ENCODE measurements at regions not wholly inside any gene's neighbourhood (a gene's known extent, or its start where the extent isn't known, plus 50 kb on each side); places are given as distances from the start of the nearest gene placed in this dataset.

GRCh38 chr2:6545336-6545735 is 320.4 kb downstream of the CMPK2 start:
- Histone ChIP-seq H2AFZ (ENCODE audit: low read depth, low read length, poor library complexity, severe bottlenecking) (no peak overlapping the region), H3K4me1 (ENCODE audit: control insufficient read depth in 1 of 2, insufficient read depth in 2 of 2, low read length in 2 of 2) (no peaks in the 10 kb centered on the region), H3K27me3 (ENCODE audit: insufficient read depth, low read length) (no peaks in the 10 kb centered on the region), H3K9me2 (ENCODE audit: insufficient read depth) (no peaks in the 10 kb centered on the region), H3K9ac (ENCODE audit: low read length) (no peak overlapping the region), H3K36me3 (ENCODE audit: control insufficient read depth in 1 of 2, insufficient read depth in 2 of 2, low read length in 2 of 2) (no peaks in the 10 kb centered on the region; a peak in 1 of 4 replicates), H3K79me2 (ENCODE audit: insufficient read depth, low read length) (no peaks in the 10 kb centered on the region), H3K27ac (ENCODE audit: low read depth, low read length) (no peak overlapping the region), H3K9me3 (ENCODE audit: control insufficient read depth in 1 of 2, insufficient read depth in 1 of 2, low read depth in 1 of 2, low read length in 2 of 2) (peaks cover 0 to 6% of the 10 kb centered on the region in 2 experiments; a peak in 2 of 4 replicates), H3K4me3 (replicated peaks in 1 of 2; ENCODE audit: low read depth in 1 of 2, low read length in 2 of 2) (no peak overlapping the region), H4K20me1 (ENCODE audit: insufficient read depth) (no peaks in the 10 kb centered on the region), H3K4me2 (ENCODE audit: low read length) (no peak overlapping the region)
- BruUV-seq (replicated peaks), result no TSS peak
- CTCF ChIA-PET, result no interaction called here
- POLR2A ChIA-PET, result no interaction called here
- DNase-seq (ENCODE audit: low read depth, low spot score), result no peak
- TF ChIP-seq EGR1 (IDR thresholded peaks at IDR 0.05; ENCODE audit: low read depth) (no peak), POLR2A (IDR thresholded peaks at IDR 0.05; ENCODE audit: borderline replicate concordance, extremely low read depth, insufficient read depth, insufficient read length) (no peak), POLR2AphosphoS5 (IDR thresholded peaks at IDR 0.05; ENCODE audit: low read depth, low read length) (no peak), MAX (IDR thresholded peaks at IDR 0.05) (no peak), SRF (IDR thresholded peaks at IDR 0.05; ENCODE audit: low read depth) (no peak), ATF3 (IDR thresholded peaks at IDR 0.05) (no peak), ZNF274 (IDR thresholded peaks at IDR 0.05; ENCODE audit: low read depth, low read length) (no peak), SP1 (IDR thresholded peaks at IDR 0.05; ENCODE audit: low read depth) (no peak), FOSL1 (IDR thresholded peaks at IDR 0.05; ENCODE audit: low read depth) (no peak), YY1 (IDR thresholded peaks at IDR 0.05; ENCODE audit: extremely low read depth, insufficient replicate concordance, low read depth, low read length) (no peak), JUND (IDR thresholded peaks at IDR 0.05) (no peak), RAD21 (IDR thresholded peaks at IDR 0.05; ENCODE audit: low read depth) (no peak), REST (IDR thresholded peaks at IDR 0.05; ENCODE audit: low read depth) (no peak), EZH2phosphoT487 (IDR thresholded peaks at IDR 0.05; ENCODE audit: borderline replicate concordance) (no peak), CEBPB (IDR thresholded peaks at IDR 0.05; ENCODE audit: low read depth) (no peak), TCF7L2 (IDR thresholded peaks at IDR 0.05; ENCODE audit: borderline replicate concordance, extremely low read depth, insufficient read depth, insufficient read length) (no peak)
- RAD21 ChIA-PET (ENCODE audit: low non-redundant PET in 1 of 2, low total read pairs in 2 of 2, uncharacterized antibody in 2 of 2, unreplicated experiment in 2 of 2), result no interaction called here
- intact Hi-C loops (cut with micrococcal nuclease), result no loop called here
- no peak for ATAC-seq

Measured in HCT116 (cell line).